ENCODE measurements at regions not wholly inside any gene's neighbourhood (a gene's known extent, or its start where the extent isn't known, plus 50 kb on each side); places are given as distances from the start of the nearest gene placed in this dataset.

GRCh38 chr21:43332861-43333297, 94.1 kb downstream of the SIK1 start:
- Histone ChIP-seq H3K36me3 (ENCODE audit: control insufficient read depth in 2 of 2, insufficient read depth in 2 of 2, low read length in 2 of 2) (no peaks in the 10 kb centered on the region), H3K9ac (ENCODE audit: low read depth in 1 of 2, low read length in 2 of 2) (no peak overlapping the region)

GRCh38 chr21:43331962-43332828, 94.7 kb downstream of the SIK1 start:
- Histone ChIP-seq H3K36me3 (ENCODE audit: control insufficient read depth in 2 of 2, insufficient read depth in 2 of 2, low read length in 2 of 2) (no peaks in the 10 kb centered on the region), H3K9me3 (ENCODE audit: control insufficient read depth in 2 of 2, low read length in 2 of 2) (no peaks in the 10 kb centered on the region), H3K27ac (ENCODE audit: low read depth in 2 of 2, low read length in 2 of 2) (no peak overlapping the region), H3K4me1 (ENCODE audit: control insufficient read depth in 2 of 2, insufficient read depth in 2 of 2, low read length in 2 of 2) (peaks cover 2 to 6% of the 10 kb centered on the region in 2 donors), H3K9ac (ENCODE audit: low read depth in 1 of 2, low read length in 2 of 2) (no peak overlapping the region), H3K4me3 (ENCODE audit: low read length in 2 of 2) (no peak overlapping the region), H3K27me3 (ENCODE audit: control insufficient read depth in 2 of 2, insufficient read depth in 2 of 2, low read length in 2 of 2) (peaks cover 4% of the 10 kb centered on the region in 2 donors)

More at GRCh38 chr21:43332861-43333297, 94.1 kb downstream of the SIK1 start:
- Histone ChIP-seq H3K27me3 (ENCODE audit: control insufficient read depth in 2 of 2, insufficient read depth in 2 of 2, low read length in 2 of 2) (peaks cover 4% of the 10 kb centered on the region in 2 donors), H3K4me1 (ENCODE audit: control insufficient read depth in 2 of 2, insufficient read depth in 2 of 2, low read length in 2 of 2) (peaks cover 4 to 6% of the 10 kb centered on the region in 2 donors), H3K9me3 (ENCODE audit: control insufficient read depth in 2 of 2, low read length in 2 of 2) (no peaks in the 10 kb centered on the region), H3K27ac (ENCODE audit: low read depth in 2 of 2, low read length in 2 of 2) (peak overlapping the region in 1 of 2 donors; percentile 3), H3K4me3 (ENCODE audit: low read length in 2 of 2) (no peak overlapping the region)

GRCh38 chr21:43331111-43331961, 95.6 kb downstream of the SIK1 start:
- H3K4me3 ChIP-seq (ENCODE audit: low read length in 2 of 2), result no peak overlapping the region
- H3K27me3 ChIP-seq (ENCODE audit: control insufficient read depth in 2 of 2, insufficient read depth in 2 of 2, low read length in 2 of 2), result peaks cover 4% of the 10 kb centered on the region in 2 donors
- H3K9ac ChIP-seq (ENCODE audit: low read depth in 1 of 2, low read length in 2 of 2), result no peak overlapping the region
- no peak overlapping the region for H3K27ac ChIP-seq (ENCODE audit: low read depth in 2 of 2, low read length in 2 of 2)
- no peaks in the 10 kb centered on the region for H3K36me3 ChIP-seq (ENCODE audit: control insufficient read depth in 2 of 2, insufficient read depth in 2 of 2, low read length in 2 of 2)
- H3K9me3 ChIP-seq (ENCODE audit: control insufficient read depth in 2 of 2, low read length in 2 of 2), result no peaks in the 10 kb centered on the region
- H3K4me1 ChIP-seq (ENCODE audit: control insufficient read depth in 2 of 2, insufficient read depth in 2 of 2, low read length in 2 of 2), result peaks cover 2 to 6% of the 10 kb centered on the region in 2 donors

- Histone ChIP-seq H3K36me3 (ENCODE audit: control insufficient read depth in 2 of 2, insufficient read depth in 2 of 2, low read length in 2 of 2) (no peaks in the 10 kb centered on the region), H3K4me3 (ENCODE audit: low read length in 2 of 2) (no peak overlapping the region), H3K27ac (ENCODE audit: low read depth in 2 of 2, low read length in 2 of 2) (no peak overlapping the region), H3K9me3 (ENCODE audit: control insufficient read depth in 2 of 2, low read length in 2 of 2) (no peaks in the 10 kb centered on the region), H3K9ac (ENCODE audit: low read depth in 1 of 2, low read length in 2 of 2) (no peak overlapping the region), H3K4me1 (ENCODE audit: control insufficient read depth in 2 of 2, insufficient read depth in 2 of 2, low read length in 2 of 2) (peaks cover 2 to 6% of the 10 kb centered on the region in 2 donors), H3K27me3 (ENCODE audit: control insufficient read depth in 2 of 2, insufficient read depth in 2 of 2, low read length in 2 of 2) (peaks cover 4% of the 10 kb centered on the region in 2 donors)
These were observed 96.5 kb downstream of the SIK1 start for GRCh38 chr21:43330306-43330881.

GRCh38 chr21:43329711-43330269, 97.1 kb downstream of the SIK1 start:
- Histone ChIP-seq H3K36me3 (ENCODE audit: control insufficient read depth in 2 of 2, insufficient read depth in 2 of 2, low read length in 2 of 2) (no peaks in the 10 kb centered on the region), H3K4me3 (ENCODE audit: low read length in 2 of 2) (no peak overlapping the region), H3K4me1 (ENCODE audit: control insufficient read depth in 2 of 2, insufficient read depth in 2 of 2, low read length in 2 of 2) (peaks cover 2 to 6% of the 10 kb centered on the region in 2 donors), H3K9ac (ENCODE audit: low read depth in 1 of 2, low read length in 2 of 2) (no peak overlapping the region), H3K27ac (ENCODE audit: low read depth in 2 of 2, low read length in 2 of 2) (no peak overlapping the region), H3K9me3 (ENCODE audit: control insufficient read depth in 2 of 2, low read length in 2 of 2) (no peaks in the 10 kb centered on the region), H3K27me3 (ENCODE audit: control insufficient read depth in 2 of 2, insufficient read depth in 2 of 2, low read length in 2 of 2) (peaks cover 4% of the 10 kb centered on the region in 2 donors)

- Histone ChIP-seq H3K9me3 (ENCODE audit: control insufficient read depth in 2 of 2, low read length in 2 of 2) (no peaks in the 10 kb centered on the region), H3K36me3 (ENCODE audit: control insufficient read depth in 2 of 2, insufficient read depth in 2 of 2, low read length in 2 of 2) (no peaks in the 10 kb centered on the region), H3K4me3 (ENCODE audit: low read length in 2 of 2) (no peak overlapping the region), H3K27ac (ENCODE audit: low read depth in 2 of 2, low read length in 2 of 2) (no peak overlapping the region), H3K27me3 (ENCODE audit: control insufficient read depth in 2 of 2, insufficient read depth in 2 of 2, low read length in 2 of 2) (peaks cover 4% of the 10 kb centered on the region in 2 donors), H3K4me1 (ENCODE audit: control insufficient read depth in 2 of 2, insufficient read depth in 2 of 2, low read length in 2 of 2) (peaks cover 2 to 6% of the 10 kb centered on the region in 2 donors), H3K9ac (ENCODE audit: low read depth in 1 of 2, low read length in 2 of 2) (no peak overlapping the region)
These were observed 97.8 kb downstream of the SIK1 start for GRCh38 chr21:43328958-43329691.

GRCh38 chr21:43328185-43328957, 98.6 kb downstream of the SIK1 start:
- Histone ChIP-seq H3K9ac (ENCODE audit: low read depth in 1 of 2, low read length in 2 of 2) (no peak overlapping the region), H3K27me3 (ENCODE audit: control insufficient read depth in 2 of 2, insufficient read depth in 2 of 2, low read length in 2 of 2) (peaks cover 4% of the 10 kb centered on the region in 2 donors), H3K4me1 (ENCODE audit: control insufficient read depth in 2 of 2, insufficient read depth in 2 of 2, low read length in 2 of 2) (peaks cover 2 to 4% of the 10 kb centered on the region in 2 donors), H3K9me3 (ENCODE audit: control insufficient read depth in 2 of 2, low read length in 2 of 2) (no peaks in the 10 kb centered on the region), H3K27ac (ENCODE audit: low read depth in 2 of 2, low read length in 2 of 2) (no peak overlapping the region), H3K36me3 (ENCODE audit: control insufficient read depth in 2 of 2, insufficient read depth in 2 of 2, low read length in 2 of 2) (no peaks in the 10 kb centered on the region), H3K4me3 (ENCODE audit: low read length in 2 of 2) (no peak overlapping the region)

- Histone ChIP-seq H3K9me3 (ENCODE audit: control insufficient read depth in 2 of 2, low read length in 2 of 2) (no peaks in the 10 kb centered on the region), H3K4me1 (ENCODE audit: control insufficient read depth in 2 of 2, insufficient read depth in 2 of 2, low read length in 2 of 2) (no peaks in the 10 kb centered on the region), H3K36me3 (ENCODE audit: control insufficient read depth in 2 of 2, insufficient read depth in 2 of 2, low read length in 2 of 2) (no peaks in the 10 kb centered on the region), H3K27me3 (ENCODE audit: control insufficient read depth in 2 of 2, insufficient read depth in 2 of 2, low read length in 2 of 2) (peaks cover 0 to 4% of the 10 kb centered on the region in 2 donors), H3K27ac (ENCODE audit: low read depth in 2 of 2, low read length in 2 of 2) (peak overlapping the region; percentile 5 to 56), H3K4me3 (ENCODE audit: low read length in 2 of 2) (no peak overlapping the region), H3K9ac (ENCODE audit: low read depth in 1 of 2, low read length in 2 of 2) (no peak overlapping the region)
These were observed 100.8 kb downstream of the SIK1 start for GRCh38 chr21:43325968-43326715.

Measured in mucosa of rectum (tissue), 2 donors.